Prostate gland (tissue), 2 donors: ENCODE measurements at regions not wholly inside any gene's neighbourhood (a gene's known extent, or its start where the extent isn't known, plus 50 kb on each side); places are given as distances from the start of the nearest gene placed in this dataset.

Experiments
- DNase-seq: peaks from one replicate; pipeline ENCODE4 v3.0.0-alpha.2; 2019; ENCODE audit warnings: low spot score
- H3K27ac ChIP-seq, 2 donors: fragments of 200-600 bp; sonication (generic); 2 replicates each; pipeline ENCODE4 v1.5.1; 2017 to 2019
- H3K27me3 ChIP-seq: fragments of 200-600 bp; sonication (generic); replicated peaks from 2 replicates; pipeline ENCODE4 v1.5.1; 2019; ENCODE audit not compliant: insufficient read depth
- H3K36me3 ChIP-seq, 2 donors: fragments of 200-600 bp; sonication (generic); 1 replicate in 1 of 2; 2 replicates in 1 of 2; pipeline versions ENCODE4 v1.5.1 to v1.8.1; 2017 to 2019
- H3K4me1 ChIP-seq: fragments of 200-600 bp; sonication (generic); replicated peaks from 2 replicates; pipeline ENCODE4 v1.5.1; 2019
- H3K4me3 ChIP-seq, 2 donors: fragments of 200-600 bp; sonication (generic); 2 replicates each; pipeline ENCODE4 v1.5.1; 2017 to 2019
- H3K9me3 ChIP-seq: fragments of 200-600 bp; sonication (generic); 2 replicates; pipeline ENCODE4 v1.5.1; 2017
- CTCF ChIP-seq, 4 experiments: fragments of 200-600 bp in 2 of 4; fragments of 450-650 bp in 2 of 4; sonication (generic) in 2 of 4; IDR thresholded peaks; 1 replicate in 3 of 4; 2 replicates in 1 of 4; pipeline ENCODE4 v1.5.1; 2016 to 2019; ENCODE audit warnings: antibody characterized with exemption in 4 of 4, mild to moderate bottlenecking in 2 of 4, moderate library complexity in 2 of 4
- POLR2A ChIP-seq: fragments of 450-650 bp; IDR thresholded peaks from one replicate; pipeline ENCODE4 v1.6.1; 2016; ENCODE audit warnings: antibody characterized with exemption, mild to moderate bottlenecking
- POLR2AphosphoS5 ChIP-seq: sonication (generic); formaldehyde crosslinking; IDR thresholded peaks from one replicate; pipeline ENCODE4 v1.6.1; 2017; ENCODE audit warnings: antibody characterized with exemption
- WGBS: methylation state at CpG from one replicate; pipeline ENCODE4 v1.1.5; 2018; 5-methylcytosine and 5-hydroxymethylcytosine counted together
- intact Hi-C: fragments of 100-400 bp; cut with DNase I; formaldehyde crosslinking; loops from one replicate; pipeline ENCODE4 v1.14.2; 2022

GRCh38 chr2:78699696-78700095 is 325.8 kb upstream of the REG3G start:
- Histone ChIP-seq H3K4me1 (no peaks in the 10 kb centered on the region), H3K4me3 (no peak overlapping the region), H3K27me3 (no peaks in the 10 kb centered on the region), H3K27ac (no peak overlapping the region), H3K36me3 (no peaks in the 10 kb centered on the region), H3K9me3 (no peaks in the 10 kb centered on the region)
- TF ChIP-seq CTCF (IDR thresholded peaks at IDR 0.05) = no peak
- TF ChIP-seq POLR2A = no peak
- TF ChIP-seq POLR2AphosphoS5 = no peak
- DNase-seq = no peak
- intact Hi-C loops = no loop called here
- whole genome bisulfite sequencing = 62% methylated on average over 3 of the region's 3 CpGs

GRCh38 chr2:78701546-78701945 is 324.0 kb upstream of the REG3G start:
- intact Hi-C loops = no loop called here
- Histone ChIP-seq H3K36me3 (no peaks in the 10 kb centered on the region), H3K4me3 (no peak overlapping the region), H3K9me3 (no peaks in the 10 kb centered on the region), H3K27ac (no peak overlapping the region), H3K4me1 (no peaks in the 10 kb centered on the region), H3K27me3 (no peaks in the 10 kb centered on the region)
- no peak for DNase-seq
- WGBS = 94% methylated on average over 21 of the region's 21 CpGs
- no peak for TF ChIP-seq CTCF (IDR thresholded peaks at IDR 0.05)
- TF ChIP-seq POLR2AphosphoS5 = no peak
- no peak for TF ChIP-seq POLR2A

GRCh38 chr2:78707776-78708386 is 317.6 kb upstream of the REG3G start:
- no peak for DNase-seq
- TF ChIP-seq POLR2AphosphoS5 (no peak), CTCF (IDR thresholded peaks at IDR 0.05) (no peak), POLR2A (no peak)

GRCh38 chr2:78710632-78711375 is 314.7 kb upstream of the REG3G start:
- H3K4me3 ChIP-seq = no peak overlapping the region
- no peak for DNase-seq
- H3K27me3 ChIP-seq = no peaks in the 10 kb centered on the region
- intact Hi-C loops = no loop called here
- H3K27ac ChIP-seq = no peak overlapping the region
- TF ChIP-seq POLR2AphosphoS5 (no peak), CTCF (IDR thresholded peaks at IDR 0.05) (no peak)
- H3K36me3 ChIP-seq = no peaks in the 10 kb centered on the region
- WGBS = 88% methylated on average over 1 of the region's 1 CpG
- H3K9me3 ChIP-seq = no peaks in the 10 kb centered on the region
- H3K4me1 ChIP-seq = no peaks in the 10 kb centered on the region

More at GRCh38 chr2:78707776-78708386, 317.6 kb upstream of the REG3G start:
- Histone ChIP-seq H3K36me3 (no peaks in the 10 kb centered on the region), H3K27ac (no peak overlapping the region), H3K4me3 (no peak overlapping the region), H3K9me3 (no peaks in the 10 kb centered on the region), H3K4me1 (no peaks in the 10 kb centered on the region), H3K27me3 (no peaks in the 10 kb centered on the region)
- intact Hi-C loops = no loop called here

GRCh38 chr2:78715293-78715692 is 310.2 kb upstream of the REG3G start:
- DNase-seq = no peak
- H3K4me1 ChIP-seq = no peaks in the 10 kb centered on the region
- H3K27me3 ChIP-seq = no peaks in the 10 kb centered on the region
- no peak for TF ChIP-seq POLR2A
- TF ChIP-seq CTCF (IDR thresholded peaks at IDR 0.05) = no peak
- no peak for TF ChIP-seq POLR2AphosphoS5
- intact Hi-C loops = no loop called here
- H3K36me3 ChIP-seq = no peaks in the 10 kb centered on the region
- H3K27ac ChIP-seq = no peak overlapping the region
- H3K9me3 ChIP-seq = no peaks in the 10 kb centered on the region
- H3K4me3 ChIP-seq = no peak overlapping the region
- WGBS = 85% methylated on average over 3 of the region's 3 CpGs
